HCT116 (cell line): ENCODE measurements at regions not wholly inside any gene's neighbourhood (a gene's known extent, or its start where the extent isn't known, plus 50 kb on each side); places are given as distances from the start of the nearest gene placed in this dataset.

Experiments used
- ATAC-seq: fragments of 200-7000 bp; cut with Tn5 transposase; 2 replicates; pipeline ENCODE4 v1.9.1; 2020; ENCODE audit warnings: mild to moderate bottlenecking, moderate library complexity
- BruUV-seq: library from RNA; stranded (reverse); fragments of 400-500 nt; replicated peaks from 2 replicates; lab custom pipeline; 2021; lab: Mats Ljungman, UMichigan
- CTCF ChIA-PET: fragments of 300-600 bp; sonication (Branson Sonifier 250); formaldehyde crosslinking; loops from one replicate; lab custom pipeline; 2021; ENCODE audit warnings: antibody characterized with exemption; lab: Charles Lee
- POLR2A ChIA-PET: fragments of 300-600, 350-600 bp; sonication (Branson Sonifier 250); formaldehyde crosslinking; loops from one replicate; lab custom pipeline; 2021; ENCODE audit warnings: antibody characterized with exemption; lab: Charles Lee
- RAD21 ChIA-PET, 2 experiments: fragments of 300-600 bp; sonication (Branson Sonifier 250); formaldehyde crosslinking; loops; one replicate each; lab custom pipeline; 2023; ENCODE audit warnings: low total read pairs in 2 of 2; ENCODE audit not compliant: uncharacterized antibody in 2 of 2, unreplicated experiment in 2 of 2, low non-redundant PET in 1 of 2; lab: Charles Lee
- DNase-seq: peaks from one replicate; pipeline ENCODE4 v3.0.0-alpha.2; 2010; ENCODE audit warnings: low read depth, low spot score
- H2AFZ ChIP-seq: fragments of 200-600 bp; shearing (Covaris generic), sonication (generic); 2 replicates; pipeline ENCODE4 v1.6.1; 2017; ENCODE audit warnings: low read depth, mixed run types, mixed read lengths, antibody characterized with exemption, low read length; ENCODE audit not compliant: poor library complexity, severe bottlenecking
- H3K27ac ChIP-seq: 2 replicates; pipeline ENCODE4 v1.5.1; 2012; ENCODE audit warnings: low read depth, low read length
- H3K27me3 ChIP-seq: fragments of 200-600 bp; sonication (generic); 2 replicates; pipeline ENCODE4 v1.6.1; 2016; ENCODE audit warnings: mixed run types, low read length, mixed read lengths; ENCODE audit not compliant: insufficient read depth
- H3K36me3 ChIP-seq, 2 experiments: fragments of 200-500 bp in 1 of 2; fragments of 200-600 bp in 1 of 2; sonication (Bioruptor generic) in 1 of 2; sonication (generic) in 1 of 2; 2 replicates each; pipeline versions ENCODE4 v1.5.1 to v1.6.1; 2014 to 2016; ENCODE audit warnings: low read length in 2 of 2, inconsistent platforms in 1 of 2, mixed read lengths in 1 of 2, mixed run types in 1 of 2; ENCODE audit not compliant: insufficient read depth in 2 of 2, control insufficient read depth in 1 of 2
- H3K4me1 ChIP-seq, 2 experiments: fragments of 200-600 bp in 1 of 2; sonication (generic) in 1 of 2; 2 replicates each; pipeline versions ENCODE4 v1.5.1 to v1.6.1; 2012 to 2017; ENCODE audit warnings: low read length in 2 of 2, inconsistent platforms in 1 of 2, mild to moderate bottlenecking in 1 of 2, mixed read lengths in 1 of 2, mixed run types in 1 of 2, moderate library complexity in 1 of 2; ENCODE audit not compliant: insufficient read depth in 2 of 2, control insufficient read depth in 1 of 2
- H3K4me2 ChIP-seq: fragments of 200-600 bp; sonication (generic); 2 replicates; pipeline ENCODE4 v1.6.1; 2017; ENCODE audit warnings: mixed run types, low read length, mixed read lengths
- H3K4me3 ChIP-seq, 2 experiments: fragments of 200-600 bp in 1 of 2; sonication (generic) in 1 of 2; replicated peaks in 1 of 2; 2 replicates each; pipeline ENCODE4 v1.5.1; 2011 to 2016; ENCODE audit warnings: low read length in 2 of 2, control low read depth in 1 of 2, low read depth in 1 of 2, mild to moderate bottlenecking in 1 of 2, mixed read lengths in 1 of 2, mixed run types in 1 of 2
- H3K79me2 ChIP-seq: fragments of 200-600 bp; sonication (generic); 2 replicates; pipeline ENCODE4 v1.6.1; 2017; ENCODE audit warnings: mild to moderate bottlenecking, mixed run types, low read length, moderate library complexity, mixed read lengths; ENCODE audit not compliant: insufficient read depth
- H3K9ac ChIP-seq: fragments of 200-600 bp; sonication (generic); 2 replicates; pipeline ENCODE4 v1.6.1; 2016; ENCODE audit warnings: low read length, mixed read lengths
- H3K9me2 ChIP-seq: fragments of 200-600 bp; sonication (generic), shearing (Covaris generic); 2 replicates; pipeline ENCODE4 v1.6.1; 2017; ENCODE audit warnings: mixed run types, mild to moderate bottlenecking, moderate library complexity; ENCODE audit not compliant: insufficient read depth
- H3K9me3 ChIP-seq, 2 experiments: fragments of 200-500 bp in 1 of 2; fragments of 200-600 bp in 1 of 2; sonication (Bioruptor generic) in 1 of 2; sonication (generic) in 1 of 2; 2 replicates each; pipeline ENCODE4 v1.6.1; 2014 to 2017; ENCODE audit warnings: low read length in 2 of 2, mixed read lengths in 2 of 2, inconsistent platforms in 1 of 2, low read depth in 1 of 2, mild to moderate bottlenecking in 1 of 2, mixed run types in 1 of 2, moderate library complexity in 1 of 2; ENCODE audit not compliant: control insufficient read depth in 1 of 2, insufficient read depth in 1 of 2
- H4K20me1 ChIP-seq: fragments of 200-600 bp; sonication (generic), shearing (Covaris generic); 2 replicates; pipeline ENCODE4 v1.6.1; 2017; ENCODE audit warnings: mixed run types, mild to moderate bottlenecking, moderate library complexity; ENCODE audit not compliant: insufficient read depth
- CEBPB ChIP-seq: IDR thresholded peaks from 2 replicates; pipeline ENCODE4 v1.6.1; 2012; ENCODE audit warnings: low read depth
- ELF1 ChIP-seq: IDR thresholded peaks from 2 replicates; pipeline ENCODE4 v1.6.1; 2012; ENCODE audit warnings: low read depth, borderline replicate concordance
- EZH2 ChIP-seq: fragments of 200-600 bp; sonication (generic); IDR thresholded peaks from 2 replicates; pipeline ENCODE4 v1.6.1; 2017; ENCODE audit warnings: antibody characterized with exemption, mixed run types
- EZH2phosphoT487 ChIP-seq: fragments of 200-600 bp; IDR thresholded peaks from 2 replicates; pipeline ENCODE4 v1.6.1; 2018; ENCODE audit warnings: antibody characterized with exemption, borderline replicate concordance
- JUND ChIP-seq: IDR thresholded peaks from 2 replicates; pipeline ENCODE4 v1.6.1; 2012
- POLR2A ChIP-seq: IDR thresholded peaks from 2 replicates; pipeline ENCODE4 v1.7.0; 2011; ENCODE audit warnings: borderline replicate concordance; ENCODE audit not compliant: insufficient read depth, insufficient read length; ENCODE audit errors: extremely low read depth
- POLR2AphosphoS5 ChIP-seq: IDR thresholded peaks from 2 replicates; pipeline ENCODE4 v1.6.1; 2011; ENCODE audit warnings: mild to moderate bottlenecking, low read depth, low read length, moderate library complexity
- RAD21 ChIP-seq: IDR thresholded peaks from 2 replicates; pipeline ENCODE4 v1.6.1; 2012; ENCODE audit warnings: low read depth, mild to moderate bottlenecking
- SIN3A ChIP-seq: IDR thresholded peaks from 2 replicates; pipeline ENCODE4 v1.6.1; 2012; ENCODE audit warnings: low read depth
- SP1 ChIP-seq: IDR thresholded peaks from 2 replicates; pipeline ENCODE4 v1.6.1; 2012; ENCODE audit warnings: low read depth
- ZNF274 ChIP-seq: fragments of 200-500 bp; sonication (Bioruptor generic); IDR thresholded peaks from 2 replicates; pipeline ENCODE4 v1.6.1; 2014; ENCODE audit warnings: mild to moderate bottlenecking, low read depth, low read length, inconsistent platforms
- intact Hi-C: fragments of 100-400 bp; cut with micrococcal nuclease; formaldehyde crosslinking; loops from 2 replicates; pipeline ENCODE4 v1.10.0; 2022
- TF ChIP-seq, protein P1 (sequence below): IDR thresholded peaks from 2 replicates; pipeline ENCODE4 v1.6.1; 2011; ENCODE audit warnings: mild to moderate bottlenecking, low read length, moderate library complexity; ENCODE audit not compliant: insufficient replicate concordance; ENCODE audit errors: extremely low read depth
- TF ChIP-seq, protein P2 (sequence below): IDR thresholded peaks from 2 replicates; pipeline ENCODE4 v1.6.1; 2012; ENCODE audit warnings: low read depth
- TF ChIP-seq, protein P3 (sequence below), 3 experiments: fragments of 200-600 bp in 1 of 3; sonication (generic) in 1 of 3; IDR thresholded peaks in 2 of 3; conservative IDR thresholded peaks in 1 of 3; 2 replicates each; pipeline ENCODE4 v1.5.1; 2012 to 2017; ENCODE audit warnings: low read depth in 2 of 3, low read length in 2 of 3, antibody characterized with exemption in 1 of 3, borderline replicate concordance in 1 of 3, control low read depth in 1 of 3, mild to moderate bottlenecking in 1 of 3, mixed read lengths in 1 of 3, mixed run types in 1 of 3, moderate library complexity in 1 of 3; ENCODE audit not compliant: insufficient read depth in 1 of 3
- TF ChIP-seq, protein P4 (sequence below): IDR thresholded peaks from 2 replicates; pipeline ENCODE4 v1.6.1; 2012

DNA sequence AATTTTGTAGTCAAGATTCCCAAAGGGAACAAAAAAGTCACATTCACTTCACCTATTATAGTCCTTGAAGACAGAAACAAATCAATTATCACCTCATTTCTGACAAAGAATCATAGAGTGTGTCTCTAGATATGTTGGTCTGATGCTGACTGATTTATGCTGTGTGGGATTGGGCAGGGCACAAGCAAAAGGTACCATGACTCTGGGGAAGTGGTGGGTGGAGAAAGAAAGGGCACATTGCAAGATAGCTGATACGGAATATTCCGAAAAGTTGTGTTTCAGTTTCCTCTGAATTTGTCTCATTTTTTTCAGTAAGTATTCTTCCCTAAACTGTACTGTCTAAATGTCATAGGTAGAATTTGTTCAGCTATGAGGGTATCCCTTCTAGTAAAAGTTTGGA lies 268.0 kb downstream of the MREG start (continued):
- TF ChIP-seq, protein P1, sequence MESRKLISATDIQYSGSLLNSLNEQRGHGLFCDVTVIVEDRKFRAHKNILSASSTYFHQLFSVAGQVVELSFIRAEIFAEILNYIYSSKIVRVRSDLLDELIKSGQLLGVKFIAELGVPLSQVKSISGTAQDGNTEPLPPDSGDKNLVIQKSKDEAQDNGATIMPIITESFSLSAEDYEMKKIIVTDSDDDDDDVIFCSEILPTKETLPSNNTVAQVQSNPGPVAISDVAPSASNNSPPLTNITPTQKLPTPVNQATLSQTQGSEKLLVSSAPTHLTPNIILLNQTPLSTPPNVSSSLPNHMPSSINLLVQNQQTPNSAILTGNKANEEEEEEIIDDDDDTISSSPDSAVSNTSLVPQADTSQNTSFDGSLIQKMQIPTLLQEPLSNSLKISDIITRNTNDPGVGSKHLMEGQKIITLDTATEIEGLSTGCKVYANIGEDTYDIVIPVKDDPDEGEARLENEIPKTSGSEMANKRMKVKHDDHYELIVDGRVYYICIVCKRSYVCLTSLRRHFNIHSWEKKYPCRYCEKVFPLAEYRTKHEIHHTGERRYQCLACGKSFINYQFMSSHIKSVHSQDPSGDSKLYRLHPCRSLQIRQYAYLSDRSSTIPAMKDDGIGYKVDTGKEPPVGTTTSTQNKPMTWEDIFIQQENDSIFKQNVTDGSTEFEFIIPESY, result no peak
- no peak for TF ChIP-seq JUND

- POLR2A ChIA-PET, result no interaction called here
- H3K9me3 ChIP-seq, result no peaks in the 10 kb centered on the region
- H3K36me3 ChIP-seq, result no peaks in the 10 kb centered on the region
- no peaks in the 10 kb centered on the region for H3K27me3 ChIP-seq
- no peaks in the 10 kb centered on the region; the same call in 1 of the 2 replicates for H3K9me2 ChIP-seq
- no peak overlapping the region for H3K4me2 ChIP-seq
- H3K27ac ChIP-seq, result no peak overlapping the region
- no peaks in the 10 kb centered on the region for H3K4me1 ChIP-seq
- H3K79me2 ChIP-seq, result no peaks in the 10 kb centered on the region
- no peak overlapping the region for H3K9ac ChIP-seq
- intact Hi-C loops, result no loop called here
- no peak for DNase-seq
- no peak for ATAC-seq
- no peaks in the 10 kb centered on the region for H4K20me1 ChIP-seq
- RAD21 ChIA-PET, result no interaction called here
- CTCF ChIA-PET, result no interaction called here
- no peak overlapping the region for H3K4me3 ChIP-seq
- no TSS peak for BruUV-seq
- H2AFZ ChIP-seq, result no peak overlapping the region
- no peak for TF ChIP-seq ZNF274
- no peak for TF ChIP-seq EZH2phosphoT487
- TF ChIP-seq, protein P2, sequence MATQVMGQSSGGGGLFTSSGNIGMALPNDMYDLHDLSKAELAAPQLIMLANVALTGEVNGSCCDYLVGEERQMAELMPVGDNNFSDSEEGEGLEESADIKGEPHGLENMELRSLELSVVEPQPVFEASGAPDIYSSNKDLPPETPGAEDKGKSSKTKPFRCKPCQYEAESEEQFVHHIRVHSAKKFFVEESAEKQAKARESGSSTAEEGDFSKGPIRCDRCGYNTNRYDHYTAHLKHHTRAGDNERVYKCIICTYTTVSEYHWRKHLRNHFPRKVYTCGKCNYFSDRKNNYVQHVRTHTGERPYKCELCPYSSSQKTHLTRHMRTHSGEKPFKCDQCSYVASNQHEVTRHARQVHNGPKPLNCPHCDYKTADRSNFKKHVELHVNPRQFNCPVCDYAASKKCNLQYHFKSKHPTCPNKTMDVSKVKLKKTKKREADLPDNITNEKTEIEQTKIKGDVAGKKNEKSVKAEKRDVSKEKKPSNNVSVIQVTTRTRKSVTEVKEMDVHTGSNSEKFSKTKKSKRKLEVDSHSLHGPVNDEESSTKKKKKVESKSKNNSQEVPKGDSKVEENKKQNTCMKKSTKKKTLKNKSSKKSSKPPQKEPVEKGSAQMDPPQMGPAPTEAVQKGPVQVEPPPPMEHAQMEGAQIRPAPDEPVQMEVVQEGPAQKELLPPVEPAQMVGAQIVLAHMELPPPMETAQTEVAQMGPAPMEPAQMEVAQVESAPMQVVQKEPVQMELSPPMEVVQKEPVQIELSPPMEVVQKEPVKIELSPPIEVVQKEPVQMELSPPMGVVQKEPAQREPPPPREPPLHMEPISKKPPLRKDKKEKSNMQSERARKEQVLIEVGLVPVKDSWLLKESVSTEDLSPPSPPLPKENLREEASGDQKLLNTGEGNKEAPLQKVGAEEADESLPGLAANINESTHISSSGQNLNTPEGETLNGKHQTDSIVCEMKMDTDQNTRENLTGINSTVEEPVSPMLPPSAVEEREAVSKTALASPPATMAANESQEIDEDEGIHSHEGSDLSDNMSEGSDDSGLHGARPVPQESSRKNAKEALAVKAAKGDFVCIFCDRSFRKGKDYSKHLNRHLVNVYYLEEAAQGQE, result no peak
- no peak for TF ChIP-seq CEBPB
- TF ChIP-seq POLR2AphosphoS5, result no peak
- TF ChIP-seq SP1, result no peak
- TF ChIP-seq EZH2, result no peak
- TF ChIP-seq, protein P1, result no peak
- TF ChIP-seq ELF1, result no peak
- TF ChIP-seq, protein P3, sequence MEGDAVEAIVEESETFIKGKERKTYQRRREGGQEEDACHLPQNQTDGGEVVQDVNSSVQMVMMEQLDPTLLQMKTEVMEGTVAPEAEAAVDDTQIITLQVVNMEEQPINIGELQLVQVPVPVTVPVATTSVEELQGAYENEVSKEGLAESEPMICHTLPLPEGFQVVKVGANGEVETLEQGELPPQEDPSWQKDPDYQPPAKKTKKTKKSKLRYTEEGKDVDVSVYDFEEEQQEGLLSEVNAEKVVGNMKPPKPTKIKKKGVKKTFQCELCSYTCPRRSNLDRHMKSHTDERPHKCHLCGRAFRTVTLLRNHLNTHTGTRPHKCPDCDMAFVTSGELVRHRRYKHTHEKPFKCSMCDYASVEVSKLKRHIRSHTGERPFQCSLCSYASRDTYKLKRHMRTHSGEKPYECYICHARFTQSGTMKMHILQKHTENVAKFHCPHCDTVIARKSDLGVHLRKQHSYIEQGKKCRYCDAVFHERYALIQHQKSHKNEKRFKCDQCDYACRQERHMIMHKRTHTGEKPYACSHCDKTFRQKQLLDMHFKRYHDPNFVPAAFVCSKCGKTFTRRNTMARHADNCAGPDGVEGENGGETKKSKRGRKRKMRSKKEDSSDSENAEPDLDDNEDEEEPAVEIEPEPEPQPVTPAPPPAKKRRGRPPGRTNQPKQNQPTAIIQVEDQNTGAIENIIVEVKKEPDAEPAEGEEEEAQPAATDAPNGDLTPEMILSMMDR (IDR thresholded peaks at IDR 0.05 in 2 of 3, conservative IDR thresholded peaks at IDR 0.05 in 1 of 3; ENCODE audit: borderline replicate concordance in 1 of 3, insufficient read depth in 1 of 3, low read depth in 2 of 3, low read length in 2 of 3), result no peak
- TF ChIP-seq JUND, result no peak
- no peak for TF ChIP-seq SIN3A
- TF ChIP-seq, protein P4, sequence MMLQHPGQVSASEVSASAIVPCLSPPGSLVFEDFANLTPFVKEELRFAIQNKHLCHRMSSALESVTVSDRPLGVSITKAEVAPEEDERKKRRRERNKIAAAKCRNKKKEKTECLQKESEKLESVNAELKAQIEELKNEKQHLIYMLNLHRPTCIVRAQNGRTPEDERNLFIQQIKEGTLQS, result no peak
- no peak for TF ChIP-seq POLR2A
- no peak for TF ChIP-seq RAD21
These were observed 268.8 kb downstream of the MREG start for GRCh38 chr2:215744514-215744913.
